Tibial nerve (tissue), 4 donors: ENCODE measurements at regions not wholly inside any gene's neighbourhood (a gene's known extent, or its start where the extent isn't known, plus 50 kb on each side); places are given as distances from the start of the nearest gene placed in this dataset.
"Not testable (repeated sequence)": the region's sequence is repeated elsewhere in the genome, so short reads cannot be mapped to it uniquely, and the experiment has no call there.

Experiments used
- DNase-seq, 2 donors: peaks; one replicate each; pipeline ENCODE4 v3.0.0-alpha.2; 2019; ENCODE audit warnings: low spot score in 2 of 2
- H3K27ac ChIP-seq, 4 donors: fragments of 200-600 bp; sonication (generic) in 3 of 4; one replicate each; pipeline ENCODE4 v1.5.1; 2017 to 2019; ENCODE audit warnings: mild to moderate bottlenecking in 1 of 4
- H3K27me3 ChIP-seq, 2 donors: fragments of 200-600 bp; sonication (generic) in 1 of 2; one replicate each; pipeline versions ENCODE4 v1.5.1 to v1.6.0; 2017 to 2019
- H3K36me3 ChIP-seq, 3 donors: fragments of 200-600 bp; sonication (generic); one replicate each; pipeline ENCODE4 v1.5.1; 2018 to 2019
- H3K4me1 ChIP-seq, 4 donors: fragments of 200-600 bp; sonication (generic) in 3 of 4; one replicate each; pipeline ENCODE4 v1.5.1; 2017 to 2019
- H3K4me3 ChIP-seq, 4 donors: fragments of 200-600 bp; sonication (generic) in 3 of 4; one replicate each; pipeline ENCODE4 v1.5.1; 2017 to 2019; ENCODE audit warnings: mild to moderate bottlenecking in 1 of 4, moderate library complexity in 1 of 4
- H3K9me3 ChIP-seq, 4 donors: fragments of 200-600 bp; sonication (generic) in 3 of 4; one replicate each; pipeline ENCODE4 v1.5.1; 2017 to 2019
- CTCF ChIP-seq, 5 experiments: fragments of 200-600 bp in 3 of 5; fragments of 450-650 bp in 2 of 5; sonication (generic) in 3 of 5; IDR thresholded peaks; one replicate each; pipeline ENCODE4 v1.5.1; 2016 to 2019; ENCODE audit warnings: antibody characterized with exemption in 5 of 5, mild to moderate bottlenecking in 3 of 5, moderate library complexity in 2 of 5
- EP300 ChIP-seq, 2 donors: sonication (generic); formaldehyde crosslinking; IDR thresholded peaks; one replicate each; pipeline ENCODE4 v1.6.1; 2017; ENCODE audit warnings: antibody characterized with exemption in 2 of 2, mild to moderate bottlenecking in 1 of 2
- POLR2A ChIP-seq, 2 donors: fragments of 450-650 bp; IDR thresholded peaks; one replicate each; pipeline ENCODE4 v1.6.1; 2017; ENCODE audit warnings: antibody characterized with exemption in 2 of 2, mild to moderate bottlenecking in 2 of 2, moderate library complexity in 2 of 2
- WGBS, 2 donors: methylation state at CpG; one replicate each; pipeline ENCODE4 v1.1.5; 2018; 5-methylcytosine and 5-hydroxymethylcytosine counted together

- Histone ChIP-seq H3K27ac (no peak overlapping the region), H3K27me3 (no peaks in the 10 kb centered on the region), H3K9me3 (no peaks in the 10 kb centered on the region), H3K4me3 (no peak overlapping the region), H3K4me1 (no peaks in the 10 kb centered on the region), H3K36me3 (no peaks in the 10 kb centered on the region)
- DNase-seq: no peak
- WGBS, 2 donors: 44 to 55% methylated on average over 2 of the region's 2 CpGs
- TF ChIP-seq EP300 (IDR thresholded peaks at IDR 0.05) (no peak), POLR2A (IDR thresholded peaks at IDR 0.05) (no peak), CTCF (IDR thresholded peaks at IDR 0.05) (no peak)
Measured at GRCh38 chr4:42761804-42762203, 104.9 kb upstream of the ATP8A1 start.

- DNase-seq, H3K36me3 ChIP-seq, H3K4me3 ChIP-seq, H3K4me1 ChIP-seq, H3K9me3 ChIP-seq, H3K27me3 ChIP-seq, H3K27ac ChIP-seq: not testable (repeated sequence)
- 42 to 64% methylated on average over 2 of the region's 2 CpGs for WGBS, 2 donors
Measured at GRCh38 chr4:42754965-42755364, 98.1 kb upstream of the ATP8A1 start.

GRCh38 chr4:42751587-42751986 is 94.7 kb upstream of the ATP8A1 start:
- Histone ChIP-seq H3K4me3 (no peak overlapping the region), H3K27ac (no peak overlapping the region), H3K27me3 (no peaks in the 10 kb centered on the region), H3K9me3 (no peaks in the 10 kb centered on the region), H3K4me1 (no peaks in the 10 kb centered on the region), H3K36me3 (no peaks in the 10 kb centered on the region)
- DNase-seq: no peak
- 73 to 76% methylated on average over 1 of the region's 1 CpG for WGBS, 2 donors
- TF ChIP-seq CTCF (IDR thresholded peaks at IDR 0.05) (no peak), EP300 (IDR thresholded peaks at IDR 0.05) (no peak), POLR2A (IDR thresholded peaks at IDR 0.05) (no peak)

- no peaks in the 10 kb centered on the region for H3K27me3 ChIP-seq
- WGBS, 2 donors: 33 to 36% methylated on average over 2 of the region's 2 CpGs
- TF ChIP-seq EP300 (IDR thresholded peaks at IDR 0.05): no peak
- TF ChIP-seq POLR2A (IDR thresholded peaks at IDR 0.05): no peak
- TF ChIP-seq CTCF (IDR thresholded peaks at IDR 0.05): no peak
- no peaks in the 10 kb centered on the region for H3K9me3 ChIP-seq
- no peaks in the 10 kb centered on the region for H3K4me1 ChIP-seq
- H3K4me3 ChIP-seq: no peak overlapping the region
- DNase-seq: no peak
- H3K27ac ChIP-seq: no peak overlapping the region
- no peaks in the 10 kb centered on the region for H3K36me3 ChIP-seq
Measured at GRCh38 chr4:42750856-42751255, 94.0 kb upstream of the ATP8A1 start.

GRCh38 chr4:42750091-42750490 is 93.2 kb upstream of the ATP8A1 start:
- TF ChIP-seq CTCF (IDR thresholded peaks at IDR 0.05) (peak in 1 of 5 experiments; percentile 6), EP300 (IDR thresholded peaks at IDR 0.05) (no peak)
- Histone ChIP-seq H3K27me3 (no peaks in the 10 kb centered on the region), H3K9me3 (peaks cover 0 to 6% (median 0%) of the 10 kb centered on the region in 4 donors), H3K4me1 (no peaks in the 10 kb centered on the region), H3K36me3 (no peaks in the 10 kb centered on the region), H3K27ac (no peak overlapping the region), H3K4me3 (no peak overlapping the region)
- no peak for DNase-seq
- WGBS, 2 donors: 70 to 72% methylated on average over 1 of the region's 1 CpG

GRCh38 chr4:42747971-42748370 is 91.1 kb upstream of the ATP8A1 start:
- TF ChIP-seq CTCF (IDR thresholded peaks at IDR 0.05) (no peak), EP300 (IDR thresholded peaks at IDR 0.05) (no peak), POLR2A (IDR thresholded peaks at IDR 0.05) (no peak)
- no peak for DNase-seq
- peaks cover 0 to 9% (median 0%) of the 10 kb centered on the region in 4 donors for H3K9me3 ChIP-seq
- H3K27ac ChIP-seq: no peak overlapping the region
- no peaks in the 10 kb centered on the region for H3K27me3 ChIP-seq
- no peaks in the 10 kb centered on the region for H3K36me3 ChIP-seq
- H3K4me1 ChIP-seq: no peaks in the 10 kb centered on the region
- H3K4me3 ChIP-seq: no peak overlapping the region
- 89 to 90% methylated on average over 2 of the region's 2 CpGs for WGBS, 2 donors
